ENCODE measurements at regions not wholly inside any gene's neighbourhood (a gene's known extent, or its start where the extent isn't known, plus 50 kb on each side); places are given as distances from the start of the nearest gene placed in this dataset. TPM values are rescaled to one million over a fixed set of nuclear protein-coding genes. Genes with fewer than 3 reads are reported as not detected.
A peak's percentile ranks its signal among the peaks of the same experiment; 100 is the strongest.

GRCh38 chr20:52242237-52243230 is 51.0 kb upstream of the ZFP64 start:
- TF ChIP-seq CTCF (IDR thresholded peaks at IDR 0.05 in 2 of 3, conservative IDR thresholded peaks at IDR 0.05 in 1 of 3; ENCODE audit: control insufficient read depth in 2 of 3, extremely low read depth in 1 of 3, insufficient read depth in 1 of 3, low read depth in 3 of 3, low read length in 3 of 3): peak in 2 of 3 experiments; percentile 6 to 35; a peak in 3 of 6 replicates
- TF ChIP-seq NFIC (IDR thresholded peaks at IDR 0.05; ENCODE audit: low read depth, low read length): no peak
- no peak for TF ChIP-seq MAX (IDR thresholded peaks at IDR 0.05; ENCODE audit: low read depth, low read length)
- no peak for TF ChIP-seq RBBP5 (conservative IDR thresholded peaks at IDR 0.05)
- TF ChIP-seq TBL1XR1 (IDR thresholded peaks at IDR 0.05; ENCODE audit: low read depth, low read length): no peak
- TF ChIP-seq NFYB (IDR thresholded peaks at IDR 0.05; ENCODE audit: insufficient read depth, low read depth, low read length): no peak
- peak; percentile 35; the same call in 1 of the 2 replicates for TF ChIP-seq SMC3 (IDR thresholded peaks at IDR 0.05; ENCODE audit: borderline replicate concordance, low read length)
- TF ChIP-seq BRCA1 (IDR thresholded peaks at IDR 0.05; ENCODE audit: low read depth, low read length): no peak
- no peak for TF ChIP-seq IRF4 (IDR thresholded peaks at IDR 0.05; ENCODE audit: low read depth, low read length)
- TF ChIP-seq NR2C2 (IDR thresholded peaks at IDR 0.05; ENCODE audit: borderline replicate concordance, control insufficient read depth, insufficient read length, low read depth): no peak
- H3K27me3 ChIP-seq (replicated peaks in 1 of 2; ENCODE audit: control insufficient read depth in 2 of 2, insufficient read depth in 2 of 2, low read length in 1 of 2): no peaks in the 10 kb centered on the region
- WGBS (ENCODE audit: insufficient coverage, insufficient replicate concordance, low lambda C conversion rate, missing lambda C conversion rate): 29% methylated on average over 7 of the region's 7 CpGs
- no peak for ATAC-seq
- ChIA-PET RAD21 (ENCODE audit: unreplicated experiment) (no interaction called here), POLR2A (no interaction called here), CTCF (interaction anchor here (0.5 to 2.6 kb wide), 5 partner anchors 45 to 133 kb away, joined by 3 to 7 read pairs (median 3); no protein-coding TSS in a partner anchor), SMC1A (ENCODE audit: uncharacterized antibody, unreplicated experiment) (interaction anchor here (1.3 kb wide), 3 partner anchors 10 to 114 kb away, joined by 5 to 6 read pairs (median 6); no protein-coding TSS in a partner anchor)
- intact Hi-C loops (cut with micrococcal nuclease; ENCODE audit: unreplicated experiment) (loop anchor here (1.0 kb wide), 2 partner anchors 114 to 137 kb away; no protein-coding TSS in a partner anchor), in situ Hi-C loops (cut with MboI) (no loop called here)
- H3K36me3 ChIP-seq (ENCODE audit: control insufficient read depth in 2 of 2, insufficient read depth in 2 of 2, low read length in 1 of 2): no peaks in the 10 kb centered on the region
- H3K27ac ChIP-seq (ENCODE audit: control insufficient read depth, insufficient read depth): no peak overlapping the region
- no peak overlapping the region for H2AFZ ChIP-seq (ENCODE audit: control insufficient read depth, low read depth, low read length)
- no TSS peak for BruUV-seq (replicated peaks)
- no peak for DNase-seq (ENCODE audit: low read depth, low spot score)
- no peak overlapping the region for H3K4me3 ChIP-seq
- H3K4me1 ChIP-seq (ENCODE audit: control insufficient read depth, insufficient read depth, low read length): no peaks in the 10 kb centered on the region
- peak; percentile 41 for FAIRE-seq
- no peaks in the 10 kb centered on the region for H3K9me3 ChIP-seq (replicated peaks; ENCODE audit: control insufficient read depth, insufficient read depth, low read length)
- no peak overlapping the region for H3K9ac ChIP-seq (ENCODE audit: control insufficient read depth, insufficient read depth, low read length)
- no peaks in the 10 kb centered on the region for H4K20me1 ChIP-seq (ENCODE audit: control insufficient read depth, insufficient read depth)
- no peaks in the 10 kb centered on the region for H3K79me2 ChIP-seq (ENCODE audit: control insufficient read depth, insufficient read depth, low read length)
- no peak overlapping the region for H3K4me2 ChIP-seq (ENCODE audit: control insufficient read depth, insufficient read depth)

Small RNA genes in the stretch of these regions (small RNA-seq; reads per million reads assigned to genes)
- gene RF02271 (not detected), gene RPL36P1 (not detected)

Measured in GM12878 (cell line).